ENCODE measurements at regions not wholly inside any gene's neighbourhood (a gene's known extent, or its start where the extent isn't known, plus 50 kb on each side); places are given as distances from the start of the nearest gene placed in this dataset.

- H3K9ac ChIP-seq (ENCODE audit: low read length), result no peak overlapping the region
- ChIA-PET CTCF (no interaction called here), POLR2A (no interaction called here)
- no peaks in the 10 kb centered on the region for H3K27me3 ChIP-seq (replicated peaks in 1 of 4; ENCODE audit: control extremely low read depth in 1 of 4, control insufficient read depth in 3 of 4, insufficient read depth in 4 of 4, low read length in 3 of 4)
- TF ChIP-seq EZH2 (IDR thresholded peaks at IDR 0.05; ENCODE audit: borderline replicate concordance, insufficient read depth, low read depth, low read length, poor library complexity, severe bottlenecking) (no peak), CTCF (IDR thresholded peaks at IDR 0.05) (no peak)
- H3K4me3 ChIP-seq (ENCODE audit: control extremely low read depth in 1 of 5, extremely low read depth in 1 of 5, insufficient read depth in 1 of 5, low read depth in 2 of 5, low read length in 4 of 5), result no peak overlapping the region
- H3K36me3 ChIP-seq (replicated peaks in 1 of 2; ENCODE audit: control extremely low read depth in 1 of 2, control insufficient read depth in 1 of 2, extremely low read depth in 1 of 2, insufficient read depth in 2 of 2, low read length in 1 of 2), result no peaks in the 10 kb centered on the region
- Mint-ChIP-seq H3K27ac (no peak overlapping the region), H3K27me3 (no peaks in the 10 kb centered on the region), H3K4me3 (no peak overlapping the region), H3K9me3 (ENCODE audit: insufficient read depth) (peaks cover 3% of the 10 kb centered on the region), H3K4me1 (peaks cover 1% of the 10 kb centered on the region)
- DNase-seq (no peak), ATAC-seq (ENCODE audit: low read depth) (no peak)
- 67% methylated on average over 1 of the region's 2 CpGs for WGBS (ENCODE audit: insufficient coverage)
- H4K20me1 ChIP-seq (ENCODE audit: control insufficient read depth, insufficient read depth, low read length, poor library complexity, severe bottlenecking), result no peaks in the 10 kb centered on the region
- no peaks in the 10 kb centered on the region for H3K79me2 ChIP-seq (ENCODE audit: control insufficient read depth, insufficient read depth, low read length)
- H3K27ac ChIP-seq (ENCODE audit: low read length in 2 of 2), result no peak overlapping the region
- no peaks in the 10 kb centered on the region for H3K4me1 ChIP-seq (ENCODE audit: control insufficient read depth in 2 of 2, insufficient read depth in 2 of 2, low read length in 2 of 2)
- H3K9me3 ChIP-seq (ENCODE audit: control extremely low read depth in 1 of 3, control insufficient read depth in 2 of 3, insufficient read depth in 1 of 3, low read length in 2 of 3), result no peaks in the 10 kb centered on the region
- intact Hi-C loops (cut with micrococcal nuclease), result no loop called here
- no peak overlapping the region for H3K4me2 ChIP-seq (replicated peaks; ENCODE audit: low read depth, low read length, poor library complexity, severe bottlenecking)
- no peak overlapping the region for H2AFZ ChIP-seq (ENCODE audit: insufficient read depth, low read depth, low read length, poor library complexity, severe bottlenecking)
Measured at GRCh38 chr13:58584610-58585009, 953.1 kb downstream of the PCDH17 start.

GRCh38 chr13:58587183-58587582 is 955.6 kb downstream of the PCDH17 start:
- ATAC-seq (ENCODE audit: low read depth) (no peak), DNase-seq (no peak)
- no peak for TF ChIP-seq CTCF (IDR thresholded peaks at IDR 0.05)
- no peak for TF ChIP-seq EZH2 (IDR thresholded peaks at IDR 0.05; ENCODE audit: borderline replicate concordance, insufficient read depth, low read depth, low read length, poor library complexity, severe bottlenecking)
- H3K27ac Mint-ChIP-seq, result no peak overlapping the region
- no peaks in the 10 kb centered on the region for H3K36me3 ChIP-seq (replicated peaks in 1 of 2; ENCODE audit: control extremely low read depth in 1 of 2, control insufficient read depth in 1 of 2, extremely low read depth in 1 of 2, insufficient read depth in 2 of 2, low read length in 1 of 2)
- no peak overlapping the region for H3K27ac ChIP-seq (ENCODE audit: low read length in 2 of 2)
- WGBS (ENCODE audit: insufficient coverage), result no CpG with 5 or more reads among the region's 2 CpGs
- ChIA-PET CTCF (no interaction called here), POLR2A (no interaction called here)
- no peaks in the 10 kb centered on the region for H4K20me1 ChIP-seq (ENCODE audit: control insufficient read depth, insufficient read depth, low read length, poor library complexity, severe bottlenecking)
- H3K79me2 ChIP-seq (ENCODE audit: control insufficient read depth, insufficient read depth, low read length), result no peaks in the 10 kb centered on the region
- no peak overlapping the region for H3K9ac ChIP-seq (ENCODE audit: low read length)
- H3K4me1 Mint-ChIP-seq, result peaks cover 1% of the 10 kb centered on the region
- no peak overlapping the region for H3K4me3 Mint-ChIP-seq
- H3K27me3 ChIP-seq (replicated peaks in 1 of 4; ENCODE audit: control extremely low read depth in 1 of 4, control insufficient read depth in 3 of 4, insufficient read depth in 4 of 4, low read length in 3 of 4), result no peaks in the 10 kb centered on the region
- H3K9me3 ChIP-seq (ENCODE audit: control extremely low read depth in 1 of 3, control insufficient read depth in 2 of 3, insufficient read depth in 1 of 3, low read length in 2 of 3), result no peaks in the 10 kb centered on the region
- no peak overlapping the region for H3K4me2 ChIP-seq (replicated peaks; ENCODE audit: low read depth, low read length, poor library complexity, severe bottlenecking)
- no peaks in the 10 kb centered on the region for H3K4me1 ChIP-seq (ENCODE audit: control insufficient read depth in 2 of 2, insufficient read depth in 2 of 2, low read length in 2 of 2)
- no peak overlapping the region for H2AFZ ChIP-seq (ENCODE audit: insufficient read depth, low read depth, low read length, poor library complexity, severe bottlenecking)
- H3K9me3 Mint-ChIP-seq (ENCODE audit: insufficient read depth), result peaks cover 6% of the 10 kb centered on the region
- no peak overlapping the region for H3K4me3 ChIP-seq (ENCODE audit: control extremely low read depth in 1 of 5, extremely low read depth in 1 of 5, insufficient read depth in 1 of 5, low read depth in 2 of 5, low read length in 4 of 5)
- H3K27me3 Mint-ChIP-seq, result no peaks in the 10 kb centered on the region
- intact Hi-C loops (cut with micrococcal nuclease), result no loop called here
